ENCODE measurements at regions not wholly inside any gene's neighbourhood (a gene's known extent, or its start where the extent isn't known, plus 50 kb on each side); places are given as distances from the start of the nearest gene placed in this dataset.
A peak's percentile ranks its signal among the peaks of the same experiment; 100 is the strongest.

DNA sequence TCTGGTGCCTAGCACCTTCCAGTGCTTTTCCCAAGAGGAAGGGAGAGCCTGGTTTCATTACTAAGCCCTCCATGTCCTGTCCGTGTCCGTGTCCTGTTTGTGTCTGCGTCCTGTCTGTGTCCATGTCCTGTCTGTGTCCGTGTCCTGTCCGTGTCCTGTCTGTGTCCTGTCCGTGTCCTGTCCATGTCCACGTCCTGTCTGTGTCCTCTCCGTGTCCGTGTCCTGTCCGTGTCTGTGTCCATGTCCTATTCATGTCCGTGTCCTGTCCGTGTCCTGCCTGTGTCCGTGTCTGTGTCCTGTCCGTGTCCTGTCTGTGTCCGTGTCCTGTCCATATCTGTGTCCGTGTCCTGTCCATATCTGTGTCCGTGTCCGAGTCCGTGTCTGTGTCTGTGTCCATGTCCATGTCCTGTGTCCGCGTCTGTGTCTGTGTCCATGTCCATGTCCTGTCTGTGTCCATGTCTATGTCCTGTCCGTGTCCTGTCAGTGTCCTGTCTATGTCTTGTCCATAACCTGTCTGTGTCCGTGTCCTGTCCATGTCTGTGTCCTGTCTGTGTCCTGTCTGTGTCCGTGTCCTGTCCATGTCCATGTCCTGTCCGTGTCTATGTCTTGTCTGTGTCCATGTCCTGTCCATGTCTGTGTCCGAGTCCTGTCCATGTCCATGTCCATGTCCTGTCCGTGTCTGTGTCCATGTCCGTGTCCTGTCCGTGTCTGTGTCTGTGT lies 54.4 kb upstream of the BHLHE23 start:
- no peak overlapping the region for H3K4me3 Mint-ChIP-seq
- no peaks in the 10 kb centered on the region for H3K4me1 Mint-ChIP-seq
- DNase-seq (ENCODE audit: low spot score in 2 of 2) = no peak
- peaks cover 20% of the 10 kb centered on the region for H3K27me3 Mint-ChIP-seq
- ATAC-seq (replicated peaks; ENCODE audit: extremely low read depth, poor library complexity, severe bottlenecking) = no peak
- no peaks in the 10 kb centered on the region for H3K36me3 Mint-ChIP-seq (ENCODE audit: insufficient read depth)
- no peaks in the 10 kb centered on the region for H3K9me3 Mint-ChIP-seq
- H3K27ac Mint-ChIP-seq (ENCODE audit: low read depth) = no peak overlapping the region

DNA sequence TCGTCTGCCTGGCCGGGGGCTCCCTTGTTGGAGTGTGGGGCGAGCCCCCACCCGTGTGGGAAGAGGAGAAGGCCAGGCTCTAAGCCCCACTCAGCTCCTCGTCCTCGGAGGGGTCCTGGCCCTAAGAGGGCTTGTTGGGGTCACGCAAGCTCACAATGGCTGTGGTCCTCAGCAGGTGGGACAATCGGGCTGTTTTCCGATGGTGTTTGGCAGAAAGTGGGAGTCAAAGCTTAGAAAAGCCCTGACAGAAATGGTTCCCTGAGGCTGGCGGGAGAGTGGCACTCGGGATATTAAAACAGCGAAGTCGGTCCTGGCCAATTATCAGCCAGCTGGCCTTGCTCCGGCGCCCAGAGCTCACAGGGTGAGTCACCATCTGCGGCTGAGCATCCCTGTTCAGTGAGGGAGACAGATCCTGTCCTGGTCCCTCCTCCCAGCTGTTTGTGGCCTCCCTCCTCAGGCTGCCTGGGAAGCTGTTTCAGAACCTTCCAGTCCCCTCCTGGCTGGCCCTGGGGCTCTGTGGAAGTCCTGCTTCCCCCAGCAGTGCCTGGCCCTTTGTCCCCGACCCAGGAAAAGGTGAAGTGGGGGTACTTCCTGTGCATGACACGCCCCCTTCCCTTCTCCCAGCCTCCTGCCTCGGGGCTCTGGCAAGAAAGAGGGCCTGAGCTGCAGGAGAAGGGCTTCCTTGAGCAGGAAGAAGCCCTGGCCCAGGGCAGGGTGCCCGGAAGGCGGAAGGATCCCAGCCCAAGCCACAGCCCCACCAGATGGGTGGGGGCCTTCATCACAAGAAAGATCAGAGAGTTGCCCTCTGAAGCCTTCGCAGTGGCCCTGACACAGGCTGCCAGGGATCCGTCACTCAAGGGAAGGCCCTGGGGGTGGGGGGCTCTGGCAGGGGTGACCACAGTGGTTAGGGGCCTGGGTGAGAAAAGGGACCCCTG lies 53.6 kb upstream of the BHLHE23 start:
- H3K4me3 Mint-ChIP-seq = no peak overlapping the region
- H3K27me3 Mint-ChIP-seq = peaks cover 20% of the 10 kb centered on the region
- no peak for ATAC-seq (replicated peaks; ENCODE audit: extremely low read depth, poor library complexity, severe bottlenecking)
- H3K9me3 Mint-ChIP-seq = no peaks in the 10 kb centered on the region
- no peak for DNase-seq (ENCODE audit: low spot score in 2 of 2)
- H3K27ac Mint-ChIP-seq (ENCODE audit: low read depth) = no peak overlapping the region
- H3K36me3 Mint-ChIP-seq (ENCODE audit: insufficient read depth) = no peaks in the 10 kb centered on the region
- H3K4me1 Mint-ChIP-seq = no peaks in the 10 kb centered on the region

DNA sequence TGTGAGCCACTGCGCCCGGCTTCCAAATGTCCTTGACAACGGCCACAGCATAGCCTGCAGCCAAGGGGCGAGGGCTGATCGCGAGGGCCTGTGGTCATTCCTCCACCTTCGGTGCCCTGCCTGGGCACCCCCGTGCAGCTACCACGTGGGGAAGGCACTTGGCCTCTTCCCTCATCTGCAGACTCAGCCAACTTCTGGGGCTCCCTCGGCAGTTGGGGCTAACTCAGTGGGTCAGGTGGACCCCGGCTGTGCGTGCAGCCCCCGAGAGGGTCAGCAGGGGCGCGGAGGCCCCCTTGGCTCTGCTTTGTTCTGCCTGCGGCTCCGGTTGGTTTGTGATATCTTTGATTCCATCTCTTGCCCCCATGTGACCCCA lies 52.9 kb upstream of the BHLHE23 start:
- ATAC-seq (replicated peaks; ENCODE audit: extremely low read depth, poor library complexity, severe bottlenecking) (no peak), DNase-seq (ENCODE audit: low spot score in 2 of 2) (no peak)
- Mint-ChIP-seq H3K4me1 (no peaks in the 10 kb centered on the region), H3K36me3 (ENCODE audit: insufficient read depth) (no peaks in the 10 kb centered on the region), H3K27me3 (peaks cover 20% of the 10 kb centered on the region), H3K4me3 (no peak overlapping the region), H3K27ac (ENCODE audit: low read depth) (no peak overlapping the region), H3K9me3 (no peaks in the 10 kb centered on the region)

GRCh38 chr20:63058696-63059335 lies 52.1 kb upstream of the BHLHE23 start:
- no peak for DNase-seq (ENCODE audit: low spot score in 2 of 2)
- H3K4me1 Mint-ChIP-seq = no peaks in the 10 kb centered on the region
- H3K27ac Mint-ChIP-seq (ENCODE audit: low read depth) = no peak overlapping the region
- no peaks in the 10 kb centered on the region for H3K36me3 Mint-ChIP-seq (ENCODE audit: insufficient read depth)
- no peak overlapping the region for H3K4me3 Mint-ChIP-seq
- H3K27me3 Mint-ChIP-seq = peaks cover 22% of the 10 kb centered on the region
- no peaks in the 10 kb centered on the region for H3K9me3 Mint-ChIP-seq
- no peak for ATAC-seq (replicated peaks; ENCODE audit: extremely low read depth, poor library complexity, severe bottlenecking)

GRCh38 chr20:63057171-63058117 lies 50.7 kb upstream of the BHLHE23 start:
- ATAC-seq (replicated peaks; ENCODE audit: extremely low read depth, poor library complexity, severe bottlenecking) (no peak), DNase-seq (ENCODE audit: low spot score in 2 of 2) (no peak)

DNA sequence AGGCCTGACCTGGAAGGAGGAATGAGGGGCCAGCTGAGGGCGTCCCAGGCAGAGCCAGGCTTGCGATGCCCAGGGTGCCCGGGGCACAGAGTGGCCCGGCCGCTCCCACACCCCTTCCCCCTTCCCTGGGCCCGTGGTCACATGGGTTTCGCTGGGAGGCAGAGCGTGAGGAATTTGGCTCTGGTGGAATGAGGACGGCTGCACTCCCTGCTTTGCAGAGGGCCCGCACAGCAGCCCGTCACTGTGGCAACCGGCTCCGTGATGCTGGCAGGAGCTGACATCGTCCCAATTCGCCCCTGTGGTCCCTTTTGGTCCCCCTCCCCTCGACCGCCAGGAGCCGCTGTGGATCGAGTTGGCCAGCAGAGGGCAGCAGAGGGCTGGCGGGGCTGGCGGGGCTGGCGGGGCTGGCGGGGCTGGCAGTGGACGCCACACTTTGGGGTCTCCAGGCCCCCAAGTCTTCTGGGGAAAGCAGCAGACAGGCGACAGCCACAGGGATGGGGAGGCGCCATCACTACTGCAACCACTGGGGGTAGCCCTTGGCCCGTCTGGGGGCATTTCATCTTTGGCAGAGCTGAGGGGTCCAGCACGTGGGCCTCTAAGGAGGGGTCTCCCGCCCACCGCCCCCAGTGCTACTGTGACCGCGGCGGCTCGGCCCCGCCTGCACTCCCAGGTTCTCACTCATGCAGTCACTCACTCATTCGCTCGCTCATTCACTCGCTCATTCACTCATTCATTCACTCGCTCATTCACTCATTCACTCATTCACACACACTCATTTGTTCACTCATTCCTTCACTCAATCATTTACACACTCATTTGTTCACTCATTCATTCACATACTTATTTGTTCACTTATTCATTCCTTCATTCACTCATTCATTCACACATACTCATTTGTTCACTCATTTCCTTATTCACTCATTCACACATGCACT lies 49.7 kb upstream of the BHLHE23 start:
- Mint-ChIP-seq H3K9me3 (no peaks in the 10 kb centered on the region), H3K36me3 (ENCODE audit: insufficient read depth) (peaks cover 2% of the 10 kb centered on the region), H3K4me1 (no peaks in the 10 kb centered on the region), H3K27ac (ENCODE audit: low read depth) (no peak overlapping the region), H3K27me3 (peaks cover 31% of the 10 kb centered on the region), H3K4me3 (no peak overlapping the region)
- peak; percentile 28 for ATAC-seq (replicated peaks; ENCODE audit: extremely low read depth, poor library complexity, severe bottlenecking)
- peak in 1 of 2 donors; percentile 28 for DNase-seq (ENCODE audit: low spot score in 2 of 2)

More at GRCh38 chr20:63057171-63058117, 50.7 kb upstream of the BHLHE23 start:
- H3K27me3 Mint-ChIP-seq = peaks cover 25% of the 10 kb centered on the region
- H3K36me3 Mint-ChIP-seq (ENCODE audit: insufficient read depth) = peaks cover 2% of the 10 kb centered on the region
- no peak overlapping the region for H3K27ac Mint-ChIP-seq (ENCODE audit: low read depth)
- no peaks in the 10 kb centered on the region for H3K9me3 Mint-ChIP-seq
- no peak overlapping the region for H3K4me3 Mint-ChIP-seq
- H3K4me1 Mint-ChIP-seq = no peaks in the 10 kb centered on the region
